ENCODE measurements at regions not wholly inside any gene's neighbourhood (a gene's known extent, or its start where the extent isn't known, plus 50 kb on each side); places are given as distances from the start of the nearest gene placed in this dataset.

DNA sequence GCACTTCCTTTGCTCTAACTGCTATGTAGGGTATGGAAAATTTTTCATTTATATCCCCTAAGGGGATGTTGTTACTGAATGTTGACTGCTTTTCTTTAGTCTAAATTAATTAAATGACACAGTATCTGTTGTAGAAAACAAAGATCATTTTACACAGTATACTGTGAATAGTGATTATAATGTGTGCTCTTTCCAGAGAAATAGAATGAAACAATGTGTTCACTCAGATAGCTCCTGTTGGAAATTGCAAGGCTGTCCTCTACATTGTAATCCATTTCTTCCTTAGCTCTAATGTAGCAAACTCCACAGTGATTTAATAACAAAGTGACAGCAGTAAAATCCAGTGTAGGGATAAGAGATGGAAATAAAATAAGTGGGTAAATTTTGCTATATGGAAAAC, 159.0 kb upstream of the VEPH1 start:
- Histone ChIP-seq H3K27me3 (replicated peaks; ENCODE audit: control insufficient read depth, insufficient read depth, low read length, poor library complexity, severe bottlenecking) (no peaks in the 10 kb centered on the region), H3K4me1 (ENCODE audit: control insufficient read depth, insufficient read depth, low read length, poor library complexity, severe bottlenecking) (no peaks in the 10 kb centered on the region), H3K36me3 (ENCODE audit: control insufficient read depth, insufficient read depth, low read length) (no peaks in the 10 kb centered on the region), H3K4me3 (ENCODE audit: insufficient read depth, low read depth, low read length, poor library complexity, severe bottlenecking) (no peak overlapping the region), H3K9me3 (ENCODE audit: control insufficient read depth, low read length) (no peaks in the 10 kb centered on the region), H3K27ac (ENCODE audit: insufficient read depth, low read length, poor library complexity, severe bottlenecking) (no peak overlapping the region)
- no peak for DNase-seq

DNA sequence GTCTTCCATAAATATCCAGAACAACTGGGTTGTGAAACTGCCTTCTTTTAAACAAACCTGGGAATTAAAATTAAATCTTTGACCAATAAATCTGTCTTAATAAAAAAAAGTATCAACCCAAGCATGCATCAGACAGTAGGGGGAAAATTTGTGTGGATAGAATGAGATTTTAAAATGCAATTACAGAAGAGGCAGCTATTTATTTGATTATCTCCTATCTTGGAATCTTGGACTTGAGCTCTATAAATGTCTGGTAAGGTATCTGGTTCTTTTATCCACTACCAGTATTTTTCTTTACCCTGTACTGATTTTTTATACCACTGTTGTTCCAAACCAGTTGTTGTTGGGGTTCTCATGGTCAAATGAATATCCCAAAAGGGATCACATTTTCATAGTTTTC, 157.6 kb upstream of the VEPH1 start:
- no peak overlapping the region for H3K4me3 ChIP-seq (ENCODE audit: insufficient read depth, low read depth, low read length, poor library complexity, severe bottlenecking)
- H3K27ac ChIP-seq (ENCODE audit: insufficient read depth, low read length, poor library complexity, severe bottlenecking), result no peak overlapping the region
- no peaks in the 10 kb centered on the region for H3K4me1 ChIP-seq (ENCODE audit: control insufficient read depth, insufficient read depth, low read length, poor library complexity, severe bottlenecking)
- no peaks in the 10 kb centered on the region for H3K27me3 ChIP-seq (replicated peaks; ENCODE audit: control insufficient read depth, insufficient read depth, low read length, poor library complexity, severe bottlenecking)
- no peaks in the 10 kb centered on the region for H3K36me3 ChIP-seq (ENCODE audit: control insufficient read depth, insufficient read depth, low read length)
- no peaks in the 10 kb centered on the region for H3K9me3 ChIP-seq (ENCODE audit: control insufficient read depth, low read length)
- DNase-seq, result no peak

DNA sequence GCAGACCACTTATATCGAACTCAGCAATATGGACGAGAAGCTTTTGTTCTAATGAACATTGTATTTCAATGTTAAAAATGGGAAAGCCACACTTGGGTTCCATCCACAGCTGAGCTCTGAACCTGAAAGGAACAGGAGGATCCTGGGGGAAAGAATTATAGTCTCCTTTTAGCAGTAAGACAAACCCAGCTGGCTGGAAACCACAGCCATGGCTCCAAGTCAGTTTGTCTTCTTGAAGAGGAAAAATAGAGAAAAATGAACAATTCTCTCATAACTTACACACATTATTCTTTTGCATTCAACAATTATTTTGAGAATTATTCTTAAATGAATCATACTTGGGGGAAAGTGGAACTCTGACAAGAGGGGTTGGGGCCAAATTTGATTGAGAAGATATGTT, 149.2 kb upstream of the VEPH1 start:
- Histone ChIP-seq H3K9me3 (ENCODE audit: control insufficient read depth, low read length) (no peaks in the 10 kb centered on the region), H3K36me3 (ENCODE audit: control insufficient read depth, insufficient read depth, low read length) (no peaks in the 10 kb centered on the region), H3K4me1 (ENCODE audit: control insufficient read depth, insufficient read depth, low read length, poor library complexity, severe bottlenecking) (no peaks in the 10 kb centered on the region), H3K27ac (ENCODE audit: insufficient read depth, low read length, poor library complexity, severe bottlenecking) (no peak overlapping the region), H3K4me3 (ENCODE audit: insufficient read depth, low read depth, low read length, poor library complexity, severe bottlenecking) (no peak overlapping the region), H3K27me3 (replicated peaks; ENCODE audit: control insufficient read depth, insufficient read depth, low read length, poor library complexity, severe bottlenecking) (no peaks in the 10 kb centered on the region)
- DNase-seq, result no peak

DNA sequence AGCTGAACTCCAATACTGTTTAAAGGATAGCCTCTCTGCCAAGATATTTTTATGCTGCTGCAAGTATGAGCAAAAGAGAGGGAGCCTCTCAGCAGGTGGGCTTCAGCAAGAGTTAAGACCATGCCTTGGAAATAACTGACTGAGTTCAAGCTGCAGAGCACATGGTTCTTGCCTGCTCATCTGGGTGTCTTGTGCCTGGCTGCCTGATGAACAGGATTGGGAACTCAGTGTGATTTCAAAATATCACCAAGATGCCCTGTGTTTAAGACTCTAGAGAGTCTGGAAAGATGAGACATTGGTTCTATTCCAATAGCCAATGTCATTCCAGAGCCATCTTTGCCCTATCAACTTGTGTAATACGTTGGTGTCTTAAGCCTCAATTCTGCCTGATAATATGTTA, 147.5 kb upstream of the VEPH1 start:
- Histone ChIP-seq H3K27me3 (replicated peaks; ENCODE audit: control insufficient read depth, insufficient read depth, low read length, poor library complexity, severe bottlenecking) (no peaks in the 10 kb centered on the region), H3K4me1 (ENCODE audit: control insufficient read depth, insufficient read depth, low read length, poor library complexity, severe bottlenecking) (no peaks in the 10 kb centered on the region), H3K27ac (ENCODE audit: insufficient read depth, low read length, poor library complexity, severe bottlenecking) (no peak overlapping the region), H3K36me3 (ENCODE audit: control insufficient read depth, insufficient read depth, low read length) (no peaks in the 10 kb centered on the region), H3K4me3 (ENCODE audit: insufficient read depth, low read depth, low read length, poor library complexity, severe bottlenecking) (no peak overlapping the region), H3K9me3 (ENCODE audit: control insufficient read depth, low read length) (no peaks in the 10 kb centered on the region)
- no peak for DNase-seq

DNA sequence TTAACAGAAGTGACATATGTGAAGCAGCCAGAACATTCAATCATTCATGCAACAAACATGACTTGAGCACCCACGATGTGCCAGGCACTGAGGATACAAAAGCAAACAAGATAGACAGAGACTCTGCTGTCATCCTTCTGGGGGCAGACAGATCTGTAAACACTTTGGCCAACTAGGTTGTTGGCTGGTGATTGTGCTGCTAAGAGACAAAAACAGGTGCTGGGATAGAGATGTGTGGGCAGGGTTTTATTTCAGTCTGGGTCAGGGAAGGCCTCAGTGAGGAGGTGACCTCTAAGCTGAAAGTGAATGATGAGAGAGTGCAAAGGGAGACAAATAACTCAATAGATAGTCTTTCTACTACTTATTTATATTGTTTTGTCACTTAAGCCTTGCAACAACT, 147.0 kb upstream of the VEPH1 start:
- DNase-seq, result no peak
- Histone ChIP-seq H3K9me3 (ENCODE audit: control insufficient read depth, low read length) (no peaks in the 10 kb centered on the region), H3K4me3 (ENCODE audit: insufficient read depth, low read depth, low read length, poor library complexity, severe bottlenecking) (no peak overlapping the region), H3K4me1 (ENCODE audit: control insufficient read depth, insufficient read depth, low read length, poor library complexity, severe bottlenecking) (no peaks in the 10 kb centered on the region), H3K27ac (ENCODE audit: insufficient read depth, low read length, poor library complexity, severe bottlenecking) (no peak overlapping the region), H3K36me3 (ENCODE audit: control insufficient read depth, insufficient read depth, low read length) (no peaks in the 10 kb centered on the region), H3K27me3 (replicated peaks; ENCODE audit: control insufficient read depth, insufficient read depth, low read length, poor library complexity, severe bottlenecking) (no peaks in the 10 kb centered on the region)

DNA sequence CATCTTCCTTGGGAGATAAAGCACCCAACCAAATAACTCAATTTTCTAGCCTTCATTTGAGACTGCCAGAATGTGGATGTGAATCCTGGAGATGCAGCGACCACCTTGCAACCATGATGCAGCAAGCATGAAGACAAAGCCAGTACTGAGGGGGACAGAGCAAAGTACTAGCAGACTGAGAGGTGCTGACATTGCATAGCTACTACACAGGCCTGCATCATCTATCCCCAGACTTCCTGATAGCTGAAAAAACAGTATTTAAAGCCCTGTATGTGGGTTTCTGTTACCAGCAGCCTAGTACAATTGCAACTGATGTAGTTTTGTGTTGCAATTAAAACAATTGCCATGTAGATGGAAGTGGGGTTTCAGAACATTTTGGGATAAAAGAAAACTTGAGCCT, 146.3 kb upstream of the VEPH1 start:
- H3K27me3 ChIP-seq (replicated peaks; ENCODE audit: control insufficient read depth, insufficient read depth, low read length, poor library complexity, severe bottlenecking), result no peaks in the 10 kb centered on the region
- no peaks in the 10 kb centered on the region for H3K36me3 ChIP-seq (ENCODE audit: control insufficient read depth, insufficient read depth, low read length)
- no peak for DNase-seq
- no peak overlapping the region for H3K4me3 ChIP-seq (ENCODE audit: insufficient read depth, low read depth, low read length, poor library complexity, severe bottlenecking)
- H3K9me3 ChIP-seq (ENCODE audit: control insufficient read depth, low read length), result no peaks in the 10 kb centered on the region
- H3K27ac ChIP-seq (ENCODE audit: insufficient read depth, low read length, poor library complexity, severe bottlenecking), result no peak overlapping the region
- no peaks in the 10 kb centered on the region for H3K4me1 ChIP-seq (ENCODE audit: control insufficient read depth, insufficient read depth, low read length, poor library complexity, severe bottlenecking)

DNA sequence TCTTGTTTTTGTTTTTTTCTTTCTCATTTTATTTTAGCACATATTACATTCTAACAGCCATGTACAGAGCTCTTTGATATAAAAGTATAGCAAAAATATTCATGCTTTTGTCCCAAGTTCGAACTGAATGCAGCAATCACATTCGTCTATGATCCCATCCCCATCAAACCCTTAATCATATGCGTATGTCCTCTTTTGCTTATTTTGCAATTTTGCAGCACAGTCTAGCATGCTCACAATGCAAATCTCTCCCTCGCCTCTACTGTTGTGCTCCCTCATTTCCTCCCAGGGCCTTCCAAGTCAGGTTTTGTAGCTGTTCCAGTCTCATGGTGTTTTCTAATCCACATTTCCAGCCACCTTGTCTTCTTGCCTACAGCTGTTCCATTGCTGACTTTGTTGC, 144.6 kb upstream of the VEPH1 start:
- Histone ChIP-seq H3K27ac (ENCODE audit: insufficient read depth, low read length, poor library complexity, severe bottlenecking) (no peak overlapping the region), H3K36me3 (ENCODE audit: control insufficient read depth, insufficient read depth, low read length) (no peaks in the 10 kb centered on the region), H3K27me3 (replicated peaks; ENCODE audit: control insufficient read depth, insufficient read depth, low read length, poor library complexity, severe bottlenecking) (no peaks in the 10 kb centered on the region), H3K4me1 (ENCODE audit: control insufficient read depth, insufficient read depth, low read length, poor library complexity, severe bottlenecking) (no peaks in the 10 kb centered on the region), H3K4me3 (ENCODE audit: insufficient read depth, low read depth, low read length, poor library complexity, severe bottlenecking) (no peak overlapping the region), H3K9me3 (ENCODE audit: control insufficient read depth, low read length) (no peaks in the 10 kb centered on the region)
- no peak for DNase-seq

DNA sequence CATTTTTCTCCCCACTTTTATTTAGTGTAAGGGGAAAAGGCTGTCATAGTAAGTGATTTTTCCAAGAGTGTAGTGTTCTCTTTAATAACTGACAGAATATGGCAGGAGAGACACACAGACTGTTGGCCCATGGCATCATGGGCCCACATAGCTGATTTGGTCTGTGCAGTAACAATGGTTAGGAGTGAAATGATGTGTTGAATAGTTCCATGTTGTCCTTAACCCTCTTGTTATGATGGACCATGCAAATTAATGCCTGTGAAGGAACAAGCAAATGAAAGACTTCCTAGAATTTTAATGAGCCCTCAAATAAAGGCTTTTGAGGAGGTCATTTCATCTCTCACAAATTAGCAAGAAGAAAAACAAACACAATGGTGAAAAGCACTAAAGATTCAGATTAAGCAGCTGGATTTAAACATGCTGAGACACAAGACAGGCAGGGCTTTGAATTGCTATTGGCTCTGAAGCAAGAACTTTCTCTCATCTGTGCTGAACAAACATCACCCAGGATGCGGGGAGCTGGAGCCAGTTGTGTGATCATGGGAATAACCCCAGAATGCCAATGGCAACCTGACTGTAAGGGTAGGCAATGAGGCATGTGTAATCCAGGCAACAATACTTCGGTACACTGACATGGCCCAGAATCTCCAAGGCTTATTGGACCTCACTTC, 136.7 kb upstream of the VEPH1 start:
- Histone ChIP-seq H3K4me1 (ENCODE audit: control insufficient read depth, insufficient read depth, low read length, poor library complexity, severe bottlenecking) (no peaks in the 10 kb centered on the region), H3K4me3 (ENCODE audit: insufficient read depth, low read depth, low read length, poor library complexity, severe bottlenecking) (no peak overlapping the region), H3K27me3 (replicated peaks; ENCODE audit: control insufficient read depth, insufficient read depth, low read length, poor library complexity, severe bottlenecking) (no peaks in the 10 kb centered on the region), H3K36me3 (ENCODE audit: control insufficient read depth, insufficient read depth, low read length) (no peaks in the 10 kb centered on the region), H3K9me3 (ENCODE audit: control insufficient read depth, low read length) (no peaks in the 10 kb centered on the region), H3K27ac (ENCODE audit: insufficient read depth, low read length, poor library complexity, severe bottlenecking) (no peak overlapping the region)
- no peak for DNase-seq

DNA sequence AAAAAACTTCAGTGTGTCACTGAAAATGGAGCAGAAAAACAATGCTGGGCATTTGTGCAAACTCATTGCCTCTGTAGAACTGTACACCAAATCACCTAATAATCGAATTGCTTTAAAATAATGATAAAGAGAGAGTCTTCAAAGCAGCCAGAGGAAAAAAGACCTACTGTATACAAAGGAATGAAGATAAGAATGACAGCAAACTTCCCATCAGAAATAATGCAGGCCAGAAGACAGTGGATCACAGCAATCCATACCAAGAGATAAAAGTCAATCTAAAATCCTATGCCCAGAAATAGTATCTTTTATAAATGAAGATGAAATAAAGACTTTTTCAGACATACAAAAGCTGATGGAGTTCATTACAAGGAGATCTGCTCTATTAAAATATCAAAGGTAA, 134.7 kb upstream of the VEPH1 start:
- Histone ChIP-seq H3K4me3 (ENCODE audit: insufficient read depth, low read depth, low read length, poor library complexity, severe bottlenecking) (no peak overlapping the region), H3K36me3 (ENCODE audit: control insufficient read depth, insufficient read depth, low read length) (no peaks in the 10 kb centered on the region), H3K9me3 (ENCODE audit: control insufficient read depth, low read length) (no peaks in the 10 kb centered on the region), H3K27ac (ENCODE audit: insufficient read depth, low read length, poor library complexity, severe bottlenecking) (no peak overlapping the region), H3K4me1 (ENCODE audit: control insufficient read depth, insufficient read depth, low read length, poor library complexity, severe bottlenecking) (no peaks in the 10 kb centered on the region), H3K27me3 (replicated peaks; ENCODE audit: control insufficient read depth, insufficient read depth, low read length, poor library complexity, severe bottlenecking) (no peaks in the 10 kb centered on the region)
- DNase-seq, result no peak

DNA sequence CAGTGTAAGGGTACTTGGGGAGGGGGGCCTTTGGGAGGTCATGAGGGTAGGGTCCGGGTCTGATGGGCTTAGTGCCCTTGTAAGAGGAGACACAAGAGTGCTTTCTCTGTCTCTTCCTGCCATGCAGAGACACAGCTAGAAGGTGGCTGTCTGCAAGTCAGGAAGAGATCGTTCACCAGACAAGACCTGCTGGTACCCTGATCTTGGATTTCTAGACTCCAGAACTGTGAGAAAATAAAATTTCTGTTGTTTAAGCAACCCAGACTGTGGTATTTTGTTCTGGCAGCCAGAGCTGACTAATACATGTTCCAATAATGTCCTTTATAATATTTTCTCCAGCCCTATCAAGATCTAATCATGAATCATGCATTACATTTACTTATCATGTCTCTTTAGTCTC, 130.0 kb upstream of the VEPH1 start:
- H3K4me1 ChIP-seq (ENCODE audit: control insufficient read depth, insufficient read depth, low read length, poor library complexity, severe bottlenecking), result no peaks in the 10 kb centered on the region
- H3K36me3 ChIP-seq (ENCODE audit: control insufficient read depth, insufficient read depth, low read length), result no peaks in the 10 kb centered on the region
- DNase-seq, result no peak
- H3K27me3 ChIP-seq (replicated peaks; ENCODE audit: control insufficient read depth, insufficient read depth, low read length, poor library complexity, severe bottlenecking), result no peaks in the 10 kb centered on the region
- no peak overlapping the region for H3K4me3 ChIP-seq (ENCODE audit: insufficient read depth, low read depth, low read length, poor library complexity, severe bottlenecking)
- H3K9me3 ChIP-seq (ENCODE audit: control insufficient read depth, low read length), result no peaks in the 10 kb centered on the region
- no peak overlapping the region for H3K27ac ChIP-seq (ENCODE audit: insufficient read depth, low read length, poor library complexity, severe bottlenecking)
